GM23248 (cell line): ENCODE measurements at regions not wholly inside any gene's neighbourhood (a gene's known extent, or its start where the extent isn't known, plus 50 kb on each side); places are given as distances from the start of the nearest gene placed in this dataset.
"Not testable (repeated sequence)": the region's sequence is repeated elsewhere in the genome, so short reads cannot be mapped to it uniquely, and the experiment has no call there.

Experiments
- EZH2 ChIP-seq: fragments of 200-600 bp; sonication (generic); IDR thresholded peaks from 2 replicates; pipeline ENCODE4 v1.6.1; 2018; ENCODE audit warnings: antibody characterized with exemption, mild to moderate bottlenecking; ENCODE audit not compliant: insufficient read depth, poor library complexity, severe bottlenecking
- EZH2phosphoT487 ChIP-seq: fragments of 200-600 bp; sonication (generic); IDR thresholded peaks from 2 replicates; pipeline ENCODE4 v1.6.1; 2018; ENCODE audit warnings: antibody characterized with exemption, moderate library complexity, mild to moderate bottlenecking, low read depth; ENCODE audit not compliant: insufficient read depth

DNA sequence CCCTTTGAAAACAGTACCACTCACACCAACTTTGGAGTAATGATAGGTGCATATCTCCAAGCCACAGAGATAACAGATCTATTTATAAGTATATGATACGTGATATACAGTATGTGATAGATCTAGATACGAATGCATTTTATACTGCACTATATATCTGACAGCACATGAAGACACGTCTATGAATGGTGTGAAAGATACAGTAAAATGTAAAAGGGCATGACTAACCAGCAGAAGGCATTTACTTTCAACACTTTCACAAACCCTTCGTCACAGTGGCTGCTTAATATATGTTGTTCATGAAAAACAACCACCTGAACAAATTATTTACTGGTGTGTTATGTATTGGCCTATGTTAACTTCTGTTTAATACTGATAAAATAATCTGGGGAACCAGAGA, 71.1 kb upstream of the POTEC start:
- not testable (repeated sequence) for TF ChIP-seq EZH2, EZH2phosphoT487
